Panc1 (cell line): ENCODE measurements at regions not wholly inside any gene's neighbourhood (a gene's known extent, or its start where the extent isn't known, plus 50 kb on each side); places are given as distances from the start of the nearest gene placed in this dataset.

Source experiments
- ATAC-seq: fragments of 200-7000 bp; cut with Tn5 transposase; 2 replicates; pipeline ENCODE4 v1.9.1; 2020; ENCODE audit warnings: mild to moderate bottlenecking, moderate library complexity
- BruUV-seq: library from RNA; stranded (reverse); fragments of 400-500 nt; replicated peaks from 2 replicates; lab custom pipeline; 2021; lab: Mats Ljungman, UMichigan
- CTCF ChIA-PET: fragments of 300-600 bp; sonication (Branson Sonifier 250); formaldehyde crosslinking; loops from one replicate; lab custom pipeline; 2022; ENCODE audit warnings: antibody characterized with exemption; lab: Charles Lee
- POLR2A ChIA-PET: fragments of 300-600 bp; sonication (Branson Sonifier 250); formaldehyde crosslinking; loops from one replicate; lab custom pipeline; 2022; ENCODE audit warnings: antibody characterized with exemption; lab: Charles Lee
- DNase-seq: peaks from one replicate; pipeline ENCODE4 v3.0.0-alpha.2; 2010; ENCODE audit warnings: low read depth, low spot score
- H3K27ac ChIP-seq: 2 replicates; pipeline ENCODE4 v1.5.1; 2011; ENCODE audit warnings: mild to moderate bottlenecking, low read length, inconsistent platforms
- H3K27me3 ChIP-seq: fragments of 200-500 bp; sonication (Bioruptor generic); 2 replicates; pipeline ENCODE4 v1.6.0; 2014; ENCODE audit warnings: low read length, inconsistent platforms; ENCODE audit not compliant: control insufficient read depth, insufficient read depth
- H3K36me3 ChIP-seq: fragments of 200-500 bp; sonication (Bioruptor generic); 2 replicates; pipeline ENCODE4 v1.5.1; 2014; ENCODE audit warnings: inconsistent platforms, mild to moderate bottlenecking, low read length, moderate library complexity; ENCODE audit not compliant: control insufficient read depth, insufficient read depth
- H3K4me1 ChIP-seq: 2 replicates; pipeline ENCODE4 v1.5.1; 2011; ENCODE audit warnings: inconsistent platforms, mild to moderate bottlenecking, low read length, moderate library complexity; ENCODE audit not compliant: control insufficient read depth, insufficient read depth
- H3K4me3 ChIP-seq, 2 experiments: 2 replicates each; pipeline ENCODE4 v1.5.1; 2011 to 2012; ENCODE audit warnings: low read depth in 2 of 2, low read length in 2 of 2, mild to moderate bottlenecking in 2 of 2, inconsistent platforms in 1 of 2, moderate library complexity in 1 of 2
- H3K9me3 ChIP-seq: fragments of 200-500 bp; sonication (Bioruptor generic); 2 replicates; pipeline ENCODE4 v1.5.1; 2014; ENCODE audit warnings: low read depth, mild to moderate bottlenecking, inconsistent platforms, low read length, moderate library complexity; ENCODE audit not compliant: control insufficient read depth, insufficient read depth
- POLR2AphosphoS5 ChIP-seq: IDR thresholded peaks from 2 replicates; pipeline ENCODE4 v1.6.1; 2012; ENCODE audit warnings: mild to moderate bottlenecking, low read depth, low read length, moderate library complexity
- SIN3A ChIP-seq: IDR thresholded peaks from 2 replicates; pipeline ENCODE4 v1.6.1; 2012; ENCODE audit warnings: low read depth, mild to moderate bottlenecking, low read length, moderate library complexity, borderline replicate concordance; ENCODE audit not compliant: insufficient read depth
- TCF7L2 ChIP-seq: IDR thresholded peaks from 2 replicates; pipeline ENCODE4 v1.6.1; 2011; ENCODE audit warnings: mild to moderate bottlenecking, low read depth, low read length, inconsistent platforms
- in situ Hi-C: cut with HindIII; loops from 2 replicates; pipeline ENCODE4 v1.10.0; 2016; ENCODE audit warnings: low sequenced_read_pairs, low pct_unique_long_range_greater_than_20kb
- intact Hi-C: fragments of 100-400 bp; cut with micrococcal nuclease; formaldehyde crosslinking; loops from one replicate; pipeline ENCODE4 v1.10.0; 2022; ENCODE audit not compliant: unreplicated experiment
- TF ChIP-seq, protein P1 (sequence below): fragments of 450-650 bp; IDR thresholded peaks from 2 replicates; pipeline ENCODE4 v1.5.1; 2017; ENCODE audit warnings: mild to moderate bottlenecking
- TF ChIP-seq, protein P2 (sequence below), 2 experiments: IDR thresholded peaks; 2 replicates each; pipeline ENCODE4 v1.6.1; 2011 to 2012; ENCODE audit warnings: low read depth in 2 of 2, control low read depth in 1 of 2, low read length in 1 of 2, mild to moderate bottlenecking in 1 of 2, moderate library complexity in 1 of 2; ENCODE audit not compliant: insufficient read depth in 1 of 2

DNA sequence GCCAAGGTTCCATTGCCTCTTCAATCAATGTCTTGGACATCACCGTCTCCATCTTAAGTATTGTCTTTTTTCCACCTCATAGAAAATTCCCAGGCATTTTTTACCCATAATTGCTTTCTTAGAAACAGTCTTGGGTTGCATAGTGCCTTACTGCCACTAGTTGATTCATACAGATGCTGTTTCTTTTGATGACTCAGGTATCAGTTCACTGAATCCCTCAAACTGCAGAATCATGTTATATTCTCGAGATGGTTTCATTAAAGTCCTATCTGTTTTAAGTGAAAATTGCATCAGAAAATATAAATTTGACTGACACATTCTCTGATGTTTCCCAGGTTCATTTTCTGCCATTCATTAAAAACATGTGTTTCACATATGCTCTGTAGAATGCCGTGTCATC is 1489.1 kb downstream of the BRINP3 start:
- ATAC-seq (no peak), DNase-seq (no peak)
- ChIA-PET CTCF (no interaction called here), POLR2A (no interaction called here)
- in situ Hi-C loops (no loop called here), intact Hi-C loops (no loop called here)
- Histone ChIP-seq H3K4me3 (no peak overlapping the region), H3K27ac (no peak overlapping the region), H3K9me3 (no peaks in the 10 kb centered on the region), H3K27me3 (no peaks in the 10 kb centered on the region), H3K4me1 (no peaks in the 10 kb centered on the region), H3K36me3 (no peaks in the 10 kb centered on the region)
- BruUV-seq = no TSS peak
- TF ChIP-seq TCF7L2 = no peak
- TF ChIP-seq, protein P1, sequence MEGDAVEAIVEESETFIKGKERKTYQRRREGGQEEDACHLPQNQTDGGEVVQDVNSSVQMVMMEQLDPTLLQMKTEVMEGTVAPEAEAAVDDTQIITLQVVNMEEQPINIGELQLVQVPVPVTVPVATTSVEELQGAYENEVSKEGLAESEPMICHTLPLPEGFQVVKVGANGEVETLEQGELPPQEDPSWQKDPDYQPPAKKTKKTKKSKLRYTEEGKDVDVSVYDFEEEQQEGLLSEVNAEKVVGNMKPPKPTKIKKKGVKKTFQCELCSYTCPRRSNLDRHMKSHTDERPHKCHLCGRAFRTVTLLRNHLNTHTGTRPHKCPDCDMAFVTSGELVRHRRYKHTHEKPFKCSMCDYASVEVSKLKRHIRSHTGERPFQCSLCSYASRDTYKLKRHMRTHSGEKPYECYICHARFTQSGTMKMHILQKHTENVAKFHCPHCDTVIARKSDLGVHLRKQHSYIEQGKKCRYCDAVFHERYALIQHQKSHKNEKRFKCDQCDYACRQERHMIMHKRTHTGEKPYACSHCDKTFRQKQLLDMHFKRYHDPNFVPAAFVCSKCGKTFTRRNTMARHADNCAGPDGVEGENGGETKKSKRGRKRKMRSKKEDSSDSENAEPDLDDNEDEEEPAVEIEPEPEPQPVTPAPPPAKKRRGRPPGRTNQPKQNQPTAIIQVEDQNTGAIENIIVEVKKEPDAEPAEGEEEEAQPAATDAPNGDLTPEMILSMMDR = no peak
- TF ChIP-seq POLR2AphosphoS5 = no peak
- TF ChIP-seq, protein P2, sequence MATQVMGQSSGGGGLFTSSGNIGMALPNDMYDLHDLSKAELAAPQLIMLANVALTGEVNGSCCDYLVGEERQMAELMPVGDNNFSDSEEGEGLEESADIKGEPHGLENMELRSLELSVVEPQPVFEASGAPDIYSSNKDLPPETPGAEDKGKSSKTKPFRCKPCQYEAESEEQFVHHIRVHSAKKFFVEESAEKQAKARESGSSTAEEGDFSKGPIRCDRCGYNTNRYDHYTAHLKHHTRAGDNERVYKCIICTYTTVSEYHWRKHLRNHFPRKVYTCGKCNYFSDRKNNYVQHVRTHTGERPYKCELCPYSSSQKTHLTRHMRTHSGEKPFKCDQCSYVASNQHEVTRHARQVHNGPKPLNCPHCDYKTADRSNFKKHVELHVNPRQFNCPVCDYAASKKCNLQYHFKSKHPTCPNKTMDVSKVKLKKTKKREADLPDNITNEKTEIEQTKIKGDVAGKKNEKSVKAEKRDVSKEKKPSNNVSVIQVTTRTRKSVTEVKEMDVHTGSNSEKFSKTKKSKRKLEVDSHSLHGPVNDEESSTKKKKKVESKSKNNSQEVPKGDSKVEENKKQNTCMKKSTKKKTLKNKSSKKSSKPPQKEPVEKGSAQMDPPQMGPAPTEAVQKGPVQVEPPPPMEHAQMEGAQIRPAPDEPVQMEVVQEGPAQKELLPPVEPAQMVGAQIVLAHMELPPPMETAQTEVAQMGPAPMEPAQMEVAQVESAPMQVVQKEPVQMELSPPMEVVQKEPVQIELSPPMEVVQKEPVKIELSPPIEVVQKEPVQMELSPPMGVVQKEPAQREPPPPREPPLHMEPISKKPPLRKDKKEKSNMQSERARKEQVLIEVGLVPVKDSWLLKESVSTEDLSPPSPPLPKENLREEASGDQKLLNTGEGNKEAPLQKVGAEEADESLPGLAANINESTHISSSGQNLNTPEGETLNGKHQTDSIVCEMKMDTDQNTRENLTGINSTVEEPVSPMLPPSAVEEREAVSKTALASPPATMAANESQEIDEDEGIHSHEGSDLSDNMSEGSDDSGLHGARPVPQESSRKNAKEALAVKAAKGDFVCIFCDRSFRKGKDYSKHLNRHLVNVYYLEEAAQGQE (IDR thresholded peaks at IDR 0.05; ENCODE audit: insufficient read depth in 1 of 2, low read depth in 2 of 2, low read length in 1 of 2) = no peak
- no peak for TF ChIP-seq SIN3A

DNA sequence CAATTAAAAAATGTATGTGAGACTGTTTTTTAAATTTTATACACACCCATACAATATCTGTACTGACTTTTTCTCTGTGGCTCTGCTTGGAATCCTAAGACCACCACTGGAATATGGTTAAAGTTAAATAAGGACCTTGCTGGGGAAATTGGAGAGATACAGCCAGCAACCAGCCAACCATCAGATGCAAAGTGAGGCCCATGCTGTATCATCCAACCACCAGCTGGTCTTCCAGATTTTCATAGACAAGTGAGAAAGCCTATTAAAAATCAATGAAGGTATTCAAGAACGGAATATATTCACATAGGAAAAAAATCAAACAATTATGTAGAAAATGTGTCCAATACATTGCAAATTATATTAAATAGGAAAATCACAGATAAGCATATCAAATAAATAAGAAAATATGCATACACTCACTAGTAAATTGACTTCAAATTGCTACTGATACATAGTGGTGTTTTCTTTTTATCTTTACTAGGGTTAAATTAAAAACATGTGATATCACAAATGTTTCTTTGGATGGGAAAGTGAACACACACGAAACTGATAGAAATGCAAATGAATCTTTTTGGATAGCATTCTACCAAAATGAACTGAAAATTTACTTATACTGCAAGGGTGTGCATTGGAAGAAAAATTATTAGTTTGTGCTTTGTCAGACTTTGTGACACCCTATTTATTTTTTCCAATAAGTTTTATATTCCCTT is 1486.3 kb downstream of the BRINP3 start:
- Histone ChIP-seq H3K27me3 (no peaks in the 10 kb centered on the region), H3K4me1 (no peaks in the 10 kb centered on the region), H3K36me3 (no peaks in the 10 kb centered on the region), H3K9me3 (no peaks in the 10 kb centered on the region), H3K4me3 (no peak overlapping the region), H3K27ac (no peak overlapping the region)
- in situ Hi-C loops (no loop called here), intact Hi-C loops (no loop called here)
- DNase-seq (no peak), ATAC-seq (no peak)
- CTCF ChIA-PET = no interaction called here
- POLR2A ChIA-PET = no interaction called here
- no peak for TF ChIP-seq SIN3A
- no peak for TF ChIP-seq POLR2AphosphoS5
- TF ChIP-seq, protein P1 = no peak
- no peak for TF ChIP-seq TCF7L2
- no TSS peak for BruUV-seq
